GM18909 (cell line): ENCODE measurements at regions not wholly inside any gene's neighbourhood (a gene's known extent, or its start where the extent isn't known, plus 50 kb on each side); places are given as distances from the start of the nearest gene placed in this dataset.
"Not testable (repeated sequence)": the region's sequence is repeated elsewhere in the genome, so short reads cannot be mapped to it uniquely, and the experiment has no call there.

ENCODE experiments used
- ATAC-seq: cut with Tn5 transposase; IDR thresholded peaks from one replicate; pipeline ENCODE4 v1.9.1; 2021; ENCODE audit warnings: mild to moderate bottlenecking; ENCODE audit not compliant: unreplicated experiment, poor library complexity

DNA sequence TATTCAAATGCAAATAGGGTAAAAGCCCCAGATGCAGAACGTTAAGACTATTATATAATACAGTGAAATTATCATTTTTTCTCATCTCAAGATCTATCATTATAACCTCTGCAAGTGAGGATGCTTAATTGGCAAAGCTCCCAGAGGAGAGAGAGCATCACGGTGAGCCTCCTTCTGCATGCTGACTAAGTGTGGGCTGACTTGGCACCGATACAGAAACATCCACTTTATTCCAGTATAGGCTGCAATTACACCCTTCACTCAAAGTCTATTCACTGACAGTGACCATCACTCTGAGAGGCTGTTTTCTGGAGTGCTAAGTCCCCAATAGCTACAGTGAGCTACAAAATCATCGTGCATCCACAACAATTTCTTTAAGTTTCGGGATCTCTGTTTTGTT, 171.1 kb upstream of the NBPF9 start:
- ATAC-seq, result not testable (repeated sequence)

DNA sequence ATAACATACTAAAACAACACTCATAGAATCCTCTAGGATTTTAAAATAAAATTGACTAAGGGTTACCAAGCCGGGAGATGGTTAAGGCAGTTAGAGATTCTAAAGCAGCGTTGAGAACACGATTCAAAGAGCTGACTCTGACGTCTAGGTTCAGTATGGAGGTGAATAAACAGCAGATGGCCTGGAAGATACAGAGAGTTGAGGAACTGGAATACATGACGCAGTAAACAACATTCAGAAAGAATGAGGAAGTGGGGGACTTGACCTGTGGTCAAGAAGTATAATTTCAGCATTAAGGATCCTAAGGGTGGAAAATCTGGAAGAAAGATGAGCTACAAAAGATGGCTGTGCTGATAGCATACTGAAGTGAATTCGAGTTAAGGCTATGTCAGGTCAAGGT, 172.5 kb upstream of the NBPF9 start:
- ATAC-seq, result not testable (repeated sequence)

DNA sequence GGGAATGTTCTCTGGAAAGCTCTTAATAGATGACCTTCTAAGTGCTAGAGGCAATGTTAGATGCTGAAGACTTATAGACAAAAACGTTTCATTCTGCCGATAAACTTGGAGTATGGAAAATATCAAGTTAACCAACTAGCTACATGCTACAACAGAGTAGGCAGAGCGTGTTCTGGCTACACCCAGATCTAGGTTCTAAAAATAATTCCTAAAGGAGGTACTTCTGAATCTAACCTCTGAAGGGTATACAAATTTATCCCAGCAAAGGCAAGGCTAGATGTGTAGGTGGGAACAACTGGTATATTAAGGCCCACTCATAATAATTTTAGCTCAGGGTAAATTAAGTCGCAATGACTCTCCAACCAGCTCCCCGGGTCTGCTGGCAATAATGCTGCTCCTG, 173.1 kb upstream of the NBPF9 start:
- not testable (repeated sequence) for ATAC-seq

DNA sequence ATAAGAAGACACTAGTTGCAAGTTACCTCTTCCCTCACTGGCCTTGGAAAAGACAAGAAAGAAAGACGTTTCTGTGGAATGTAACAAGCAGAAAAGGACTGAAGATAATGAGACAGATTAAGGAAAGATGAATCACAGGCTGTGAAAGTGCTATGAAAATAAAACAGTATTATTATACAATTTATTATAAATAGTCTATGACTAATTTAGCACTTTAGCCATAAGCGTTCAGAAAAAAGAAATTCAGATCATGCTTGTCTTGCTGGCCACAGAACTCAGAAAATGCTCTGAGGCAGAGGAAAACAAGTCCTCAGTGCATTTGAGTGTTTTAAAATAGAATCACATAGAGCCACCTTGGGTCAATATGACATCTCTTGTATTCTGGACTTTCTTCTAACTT, 174.8 kb upstream of the NBPF9 start:
- ATAC-seq, result not testable (repeated sequence)

DNA sequence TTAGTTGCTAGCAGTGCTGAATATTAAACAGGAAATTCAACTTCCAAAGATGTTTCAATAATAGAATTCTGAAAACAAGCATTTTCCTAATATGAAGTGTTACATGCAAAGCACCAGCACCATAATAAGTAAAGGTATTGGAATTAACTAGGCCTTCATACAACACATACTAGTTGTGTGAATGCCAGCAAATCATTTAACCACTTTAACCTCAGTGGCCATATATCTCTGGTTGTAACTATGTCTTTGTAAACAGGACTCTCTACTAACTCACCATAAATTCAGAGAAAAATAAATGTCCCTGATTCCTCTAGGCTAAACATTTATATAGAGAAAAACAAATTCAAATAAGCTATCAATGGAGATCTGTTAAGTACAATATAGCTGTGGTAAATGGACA, 175.7 kb upstream of the NBPF9 start:
- not testable (repeated sequence) for ATAC-seq

DNA sequence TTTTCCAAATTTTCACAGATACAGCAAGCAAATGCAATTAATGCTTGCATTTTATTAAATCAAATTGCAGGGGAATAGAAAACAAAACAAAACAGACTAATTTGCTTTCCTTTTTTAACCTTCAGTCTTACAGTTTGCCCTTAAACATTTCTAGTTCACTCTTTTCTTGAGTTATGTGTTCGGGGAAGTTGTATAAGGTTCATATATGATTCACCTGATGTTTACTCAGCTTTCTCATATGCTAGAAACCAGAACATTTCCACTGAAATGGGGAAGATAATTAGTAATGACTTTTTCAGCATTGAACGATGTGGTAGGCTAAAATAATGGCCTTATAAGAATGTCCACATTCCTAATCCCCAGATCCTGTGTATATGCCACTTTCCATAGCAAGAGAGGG, 176.2 kb upstream of the NBPF9 start:
- not testable (repeated sequence) for ATAC-seq

DNA sequence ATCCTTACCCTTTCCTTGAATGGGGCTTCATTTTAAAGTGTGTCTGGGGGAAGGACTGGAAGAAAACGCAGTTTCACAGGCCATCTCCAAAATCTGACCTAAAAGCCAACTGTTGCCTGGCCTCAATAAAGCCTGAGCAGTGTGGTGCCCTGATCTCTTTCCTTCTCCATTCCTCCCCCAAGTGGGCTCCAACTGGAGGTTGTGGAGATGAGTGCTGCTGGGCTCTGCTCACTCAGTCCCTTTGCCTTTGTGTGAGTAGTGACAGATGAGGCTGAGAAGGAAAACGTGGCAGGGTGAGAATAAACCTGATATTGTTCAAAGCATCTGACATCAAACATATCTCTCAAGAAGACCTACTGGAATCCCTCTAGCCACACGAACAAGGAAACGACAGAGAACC, 181.4 kb upstream of the NBPF9 start:
- ATAC-seq, result not testable (repeated sequence)

DNA sequence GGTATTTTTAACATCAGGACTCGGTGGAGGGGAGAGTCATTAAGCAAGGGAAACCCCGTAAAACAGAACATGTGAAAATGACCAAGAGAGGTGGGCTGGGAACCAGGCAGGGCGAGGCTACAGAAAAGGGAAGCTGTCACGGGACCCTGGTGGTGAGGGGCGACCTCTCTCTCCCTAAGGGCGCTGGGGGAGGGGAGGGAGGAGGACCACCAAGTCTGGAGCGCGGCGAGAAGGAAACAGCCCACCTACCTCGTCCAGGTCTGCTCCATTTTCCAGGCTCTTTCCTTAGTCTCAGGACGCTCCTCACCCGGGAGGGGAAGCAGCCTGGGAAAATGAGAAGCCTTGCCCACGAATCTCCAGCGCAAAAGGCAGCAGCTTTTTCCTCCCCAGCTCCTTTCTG, 181.9 kb upstream of the NBPF9 start:
- not testable (repeated sequence) for ATAC-seq

DNA sequence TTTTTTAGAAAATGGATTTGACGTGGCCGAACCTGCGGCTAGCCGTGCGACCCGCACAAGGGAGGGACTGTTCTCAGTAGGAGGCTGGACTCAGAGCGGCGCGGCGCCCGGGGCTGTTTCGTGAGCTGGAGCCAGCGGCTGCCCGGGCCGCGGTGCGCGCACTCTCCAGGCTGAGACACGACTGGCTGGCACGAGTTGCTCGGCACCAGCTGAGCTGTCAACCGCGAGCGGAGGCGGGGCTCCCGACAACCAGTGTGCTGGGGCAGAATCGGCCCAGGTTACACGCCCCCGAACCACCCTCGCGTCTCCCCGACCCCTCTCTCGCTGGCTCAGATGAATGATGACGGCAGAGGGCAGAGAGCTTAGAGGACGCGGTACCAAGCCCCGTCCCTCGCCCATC, 182.3 kb upstream of the NBPF9 start:
- ATAC-seq, result not testable (repeated sequence)

DNA sequence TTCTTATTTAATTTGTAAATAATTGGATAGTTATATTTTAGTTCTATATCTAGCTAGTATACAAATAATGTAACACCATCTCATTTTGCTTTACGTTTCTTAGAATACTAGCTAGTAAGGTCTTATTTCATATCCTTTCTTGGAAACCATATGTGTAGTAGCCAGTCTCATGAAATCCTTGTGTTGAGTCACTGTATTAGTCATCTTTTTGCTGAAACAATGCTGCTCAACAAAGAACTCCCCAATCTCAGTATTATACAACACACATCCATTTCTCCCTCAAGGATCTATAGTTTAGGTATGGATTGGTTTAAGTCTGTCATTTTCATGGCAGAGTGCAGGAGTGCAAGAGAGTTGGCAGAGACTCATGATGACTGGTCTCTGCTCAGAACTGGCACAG, 185.2 kb upstream of the NBPF9 start:
- ATAC-seq, result not testable (repeated sequence)

DNA sequence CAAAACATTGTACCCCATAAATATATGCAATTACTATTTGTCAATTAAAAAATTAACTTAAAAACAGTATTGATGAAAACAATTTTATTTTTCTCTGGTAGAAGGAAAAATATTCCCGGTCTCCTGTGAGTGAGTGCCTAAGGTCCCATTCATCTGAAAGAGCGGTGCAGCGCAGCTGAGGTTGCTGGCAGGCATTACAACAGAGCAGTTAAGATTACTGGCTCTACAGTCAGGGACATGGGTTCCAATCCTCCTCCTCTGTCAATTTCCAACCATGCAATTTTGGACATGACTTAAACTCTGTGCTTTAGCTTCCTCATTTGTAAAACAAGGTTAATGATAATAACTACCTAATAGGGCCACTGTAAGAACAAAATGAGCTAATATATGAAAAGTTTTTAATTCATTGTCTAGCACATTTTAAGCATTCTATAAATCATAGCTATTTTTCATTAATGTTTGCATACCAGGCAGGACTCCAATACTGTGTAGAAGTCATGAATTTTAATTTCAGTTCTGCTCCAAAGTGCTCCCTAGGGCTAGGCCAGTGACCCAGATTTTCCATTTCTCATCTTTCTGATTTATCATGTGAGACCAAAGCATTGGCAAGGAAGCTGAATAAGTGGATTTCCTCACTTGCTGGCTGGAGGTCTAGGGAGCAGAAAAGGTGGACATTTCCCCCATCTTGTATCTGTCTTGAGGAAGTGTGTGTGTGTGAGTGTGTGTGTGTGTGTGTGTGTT, 174.2 kb upstream of the NBPF19 start:
- not testable (repeated sequence) for ATAC-seq

DNA sequence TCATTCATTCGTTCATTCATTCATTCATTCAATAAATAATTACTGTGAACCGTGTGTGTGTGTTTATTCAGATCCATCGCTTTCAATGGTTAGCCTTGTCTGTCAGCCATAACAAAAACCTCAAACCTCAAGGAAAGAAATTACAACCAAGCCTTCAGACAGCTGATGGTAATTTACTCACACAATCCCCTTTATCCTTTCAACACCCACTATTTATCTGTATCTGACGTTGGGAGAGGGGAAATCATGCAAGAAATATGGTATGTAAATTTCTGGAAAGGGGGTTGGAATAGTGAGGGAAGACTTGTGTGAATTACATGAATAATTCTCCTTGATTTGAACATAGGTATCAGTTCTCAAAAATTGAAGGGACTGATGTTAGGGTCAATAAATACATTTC, 173.6 kb upstream of the NBPF19 start:
- not testable (repeated sequence) for ATAC-seq

DNA sequence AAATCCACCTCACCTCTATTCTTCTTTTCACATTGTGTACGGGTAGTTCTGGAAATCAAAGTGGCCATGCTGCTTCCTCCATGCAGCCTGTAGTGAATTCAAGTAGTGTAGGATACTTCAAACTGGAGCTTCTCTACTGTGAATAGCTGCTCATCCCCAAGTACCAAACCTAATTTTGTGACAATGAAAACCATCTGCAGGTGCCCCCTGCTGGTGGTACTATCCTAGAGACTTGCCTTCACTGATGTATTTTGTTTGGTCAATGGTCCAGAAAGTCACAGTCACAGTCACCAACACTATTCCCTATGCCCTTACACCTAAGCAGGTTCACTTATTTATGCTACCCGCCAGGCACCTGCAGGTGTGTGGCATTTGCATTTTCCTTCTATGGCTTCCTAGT, 170.0 kb upstream of the NBPF19 start:
- ATAC-seq, result not testable (repeated sequence)

DNA sequence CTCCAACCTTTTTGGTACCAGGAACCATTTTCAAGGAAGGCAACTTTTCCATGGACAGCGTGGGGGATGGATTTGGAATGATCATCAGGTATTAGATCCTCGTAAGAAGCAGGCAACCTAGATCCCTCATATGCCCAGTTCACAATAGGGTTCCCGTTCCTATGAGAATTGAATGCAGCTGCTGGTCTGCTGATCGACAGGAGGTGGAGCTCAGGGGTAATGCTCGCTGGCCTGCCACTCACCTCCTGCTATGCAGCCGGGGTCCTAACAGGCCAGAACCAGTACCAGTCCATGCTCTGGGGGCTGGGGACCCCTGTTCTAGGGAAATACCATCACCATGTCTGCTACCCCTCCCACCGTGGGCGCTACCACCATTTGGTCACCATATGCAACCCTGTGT, 167.2 kb upstream of the NBPF19 start:
- ATAC-seq, result not testable (repeated sequence)

DNA sequence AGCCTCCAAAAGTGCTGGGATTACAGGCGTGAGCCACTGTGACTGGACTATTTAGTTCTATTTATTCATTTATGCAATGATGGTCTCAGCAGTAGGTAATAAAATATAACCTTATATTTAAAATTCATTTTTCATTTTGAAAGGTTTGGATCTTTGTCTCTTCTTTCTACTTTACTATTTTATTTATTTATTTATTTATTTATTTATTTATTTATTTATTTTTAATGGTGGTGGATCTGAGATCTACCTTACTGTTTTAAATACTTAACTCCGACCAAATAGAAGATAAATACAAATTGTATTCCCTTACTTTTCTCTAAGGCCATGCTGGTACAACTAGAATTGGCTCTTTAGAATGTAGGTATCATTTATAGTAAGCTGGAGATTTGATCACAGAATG, 159.9 kb upstream of the NBPF19 start:
- ATAC-seq, result not testable (repeated sequence)

DNA sequence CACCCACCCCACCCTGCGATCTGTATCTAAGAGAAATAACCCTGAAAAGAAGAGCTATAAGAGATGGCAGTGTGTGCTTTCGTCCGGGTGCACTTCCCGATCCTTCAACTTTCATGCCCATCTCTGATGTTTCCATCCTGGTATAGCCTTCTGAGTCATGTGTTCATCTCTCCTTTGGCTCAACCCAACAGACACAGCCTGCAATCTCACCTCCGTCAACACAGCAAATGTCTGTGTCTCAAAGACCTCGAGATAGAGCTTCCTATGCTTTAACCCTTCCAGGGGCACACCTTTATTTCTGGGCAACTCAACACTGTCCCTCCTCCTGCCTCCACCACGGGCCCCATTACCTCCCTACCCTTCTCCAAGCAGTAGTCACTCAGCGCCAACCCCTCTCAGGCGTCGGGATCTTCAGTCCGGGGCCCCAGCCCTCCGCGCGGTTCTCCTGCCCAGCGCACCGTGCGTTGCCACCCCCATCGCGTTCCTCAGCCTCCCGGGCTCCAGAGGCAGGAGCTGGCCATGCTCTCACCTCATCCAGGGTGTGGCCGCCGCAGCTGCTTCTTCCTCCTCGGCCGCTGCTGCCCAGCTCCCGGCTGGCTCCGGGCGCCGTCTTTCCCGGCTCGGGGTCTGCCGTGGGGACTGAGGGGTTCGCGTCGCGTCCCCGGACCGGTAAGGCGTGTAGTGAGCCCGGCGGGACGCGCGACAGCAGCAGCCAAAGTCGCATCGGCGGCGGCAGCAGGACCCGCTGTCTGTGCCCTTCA, 153.7 kb upstream of the NBPF19 start:
- not testable (repeated sequence) for ATAC-seq

DNA sequence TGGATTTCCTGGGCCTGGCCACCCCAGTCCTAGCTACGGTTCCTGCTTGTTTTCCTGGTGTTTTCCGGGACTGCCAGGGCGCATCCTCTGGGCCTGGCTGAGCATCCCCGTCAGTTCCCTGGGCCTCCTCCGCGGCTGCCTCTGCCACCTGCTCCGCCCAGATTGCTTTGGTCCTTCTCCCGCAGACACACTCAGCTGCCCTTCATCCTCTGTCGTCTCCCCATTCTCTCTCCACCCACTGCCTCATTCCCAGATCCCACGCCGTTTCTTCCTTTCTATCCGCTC, 153.2 kb upstream of the NBPF19 start:
- ATAC-seq, result not testable (repeated sequence)

DNA sequence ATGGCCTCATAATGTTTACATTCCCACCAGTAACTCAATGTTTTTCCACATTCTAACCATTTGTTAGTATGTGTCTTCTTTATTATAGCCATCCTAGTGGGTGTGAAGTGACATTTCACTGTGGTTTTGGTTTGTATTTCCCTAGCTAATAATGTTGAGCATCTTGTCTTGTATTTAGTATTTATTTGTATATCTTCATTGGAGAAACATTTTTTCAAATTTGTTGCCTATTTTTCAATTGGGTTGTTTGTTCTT, 144.8 kb upstream of the NBPF19 start:
- not testable (repeated sequence) for ATAC-seq

DNA sequence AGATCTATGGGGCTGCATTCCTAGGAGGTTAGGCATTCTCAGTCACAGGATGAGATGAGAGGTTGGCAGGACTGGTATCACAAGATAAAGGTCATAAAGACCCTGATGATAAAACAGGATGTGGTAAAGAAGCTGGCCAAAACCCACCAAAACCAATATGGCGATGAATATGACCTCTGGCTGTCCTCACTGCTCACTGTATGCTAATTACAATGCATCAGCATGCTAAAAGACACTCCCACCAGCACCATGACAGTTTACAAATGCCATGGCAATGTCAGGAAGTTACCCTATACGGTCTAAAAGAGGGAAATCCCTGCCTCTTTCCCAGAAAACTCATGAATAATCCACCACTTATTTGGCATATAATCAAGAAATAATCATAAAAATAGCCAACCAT, 138.8 kb upstream of the NBPF19 start:
- ATAC-seq, result not testable (repeated sequence)

DNA sequence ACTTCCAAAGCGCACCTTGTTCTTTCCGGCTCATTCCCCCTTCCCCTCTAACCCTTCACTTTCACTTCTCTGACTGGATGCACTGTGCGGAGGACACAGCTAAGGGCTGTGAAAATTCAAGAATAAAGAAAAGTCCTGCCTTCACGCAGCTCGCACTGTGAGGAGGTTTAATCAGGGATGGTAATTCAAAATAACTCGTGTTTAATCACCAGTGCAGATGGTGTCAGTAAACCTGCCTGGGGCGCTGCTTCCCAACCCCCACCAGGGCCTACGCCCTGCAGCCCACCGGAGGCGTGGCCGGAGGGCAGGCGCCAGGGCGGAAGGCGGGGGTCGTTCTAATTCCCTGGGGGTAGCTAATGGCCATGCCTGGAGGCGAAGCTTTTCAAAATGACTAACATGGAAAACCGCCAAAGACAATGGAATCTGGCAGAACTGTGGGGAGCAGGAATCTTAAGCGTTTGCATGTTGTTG, 136.6 kb upstream of the NBPF19 start:
- not testable (repeated sequence) for ATAC-seq

DNA sequence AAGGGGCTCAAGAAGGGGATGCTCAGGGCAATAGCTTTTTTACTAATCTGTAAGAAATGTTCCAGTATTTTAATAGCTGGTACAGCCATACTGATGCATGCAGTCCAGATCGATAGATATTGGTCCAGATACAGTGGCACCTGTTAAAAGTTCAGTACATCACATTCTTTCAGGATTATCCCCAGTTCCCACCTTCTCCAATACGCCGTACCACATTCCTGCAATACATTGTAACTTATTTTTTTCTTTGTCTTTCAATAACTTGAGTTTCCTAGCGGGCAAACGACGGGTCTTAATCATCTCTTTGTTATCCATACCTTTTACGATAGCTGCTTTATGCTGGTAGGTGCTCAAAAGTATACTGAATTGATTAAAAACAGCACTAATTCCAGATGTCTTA, 136.1 kb upstream of the NBPF19 start:
- ATAC-seq, result not testable (repeated sequence)

DNA sequence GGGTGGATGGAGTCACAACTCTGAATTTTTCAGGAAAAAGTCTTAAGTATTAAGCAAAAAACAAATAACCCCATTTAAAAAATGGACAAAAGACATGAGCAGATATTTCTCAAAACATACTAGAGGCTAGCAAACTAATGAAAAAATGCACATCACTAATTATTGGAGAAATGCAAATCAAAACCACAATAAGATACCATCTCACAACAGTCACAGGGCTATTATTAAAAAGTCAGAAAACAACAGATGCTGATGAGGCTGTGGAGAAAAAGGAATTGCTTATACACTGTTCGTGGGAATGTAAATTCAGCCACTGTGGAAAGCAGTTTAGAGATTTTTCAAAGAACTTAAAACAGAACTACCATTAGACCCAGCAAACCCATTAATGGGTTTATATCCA, 125.4 kb upstream of the NBPF19 start:
- not testable (repeated sequence) for ATAC-seq
